ENCODE measurements at regions not wholly inside any gene's neighbourhood (a gene's known extent, or its start where the extent isn't known, plus 50 kb on each side); places are given as distances from the start of the nearest gene placed in this dataset.

DNA sequence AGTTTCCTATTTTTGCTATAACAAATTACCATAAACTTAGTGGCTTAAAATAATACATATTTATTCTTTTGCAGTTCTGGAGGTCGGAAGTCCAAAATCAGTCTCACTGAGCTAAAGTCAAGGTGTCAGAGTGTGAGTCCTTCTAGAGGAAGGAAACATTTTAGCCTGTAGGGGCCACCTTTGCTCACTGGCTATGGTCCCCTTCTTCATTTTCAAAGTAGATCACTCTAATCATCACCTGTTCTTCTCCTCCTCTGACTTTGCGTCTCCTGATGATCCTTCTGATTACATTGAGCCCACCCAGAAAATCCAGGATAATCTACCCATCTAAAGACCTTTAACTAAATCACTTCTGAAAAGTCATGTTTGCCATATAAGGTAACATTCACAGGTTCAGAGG, 534.4 kb upstream of the SALL1 start:
- TF ChIP-seq POLR2AphosphoS5 (IDR thresholded peaks at IDR 0.05; ENCODE audit: insufficient read depth in 1 of 2, low read depth in 1 of 2): no peak
- TF ChIP-seq, protein P1, sequence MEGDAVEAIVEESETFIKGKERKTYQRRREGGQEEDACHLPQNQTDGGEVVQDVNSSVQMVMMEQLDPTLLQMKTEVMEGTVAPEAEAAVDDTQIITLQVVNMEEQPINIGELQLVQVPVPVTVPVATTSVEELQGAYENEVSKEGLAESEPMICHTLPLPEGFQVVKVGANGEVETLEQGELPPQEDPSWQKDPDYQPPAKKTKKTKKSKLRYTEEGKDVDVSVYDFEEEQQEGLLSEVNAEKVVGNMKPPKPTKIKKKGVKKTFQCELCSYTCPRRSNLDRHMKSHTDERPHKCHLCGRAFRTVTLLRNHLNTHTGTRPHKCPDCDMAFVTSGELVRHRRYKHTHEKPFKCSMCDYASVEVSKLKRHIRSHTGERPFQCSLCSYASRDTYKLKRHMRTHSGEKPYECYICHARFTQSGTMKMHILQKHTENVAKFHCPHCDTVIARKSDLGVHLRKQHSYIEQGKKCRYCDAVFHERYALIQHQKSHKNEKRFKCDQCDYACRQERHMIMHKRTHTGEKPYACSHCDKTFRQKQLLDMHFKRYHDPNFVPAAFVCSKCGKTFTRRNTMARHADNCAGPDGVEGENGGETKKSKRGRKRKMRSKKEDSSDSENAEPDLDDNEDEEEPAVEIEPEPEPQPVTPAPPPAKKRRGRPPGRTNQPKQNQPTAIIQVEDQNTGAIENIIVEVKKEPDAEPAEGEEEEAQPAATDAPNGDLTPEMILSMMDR (IDR thresholded peaks at IDR 0.05): no peak
- no peak for TF ChIP-seq POLR2A (IDR thresholded peaks at IDR 0.05)
- DNase-seq (ENCODE audit: extremely low spot score in 2 of 2): no peak
- Histone ChIP-seq H3K36me3 (no peaks in the 10 kb centered on the region), H3K9me3 (no peaks in the 10 kb centered on the region), H3K27ac (no peak overlapping the region), H3K4me3 (no peak overlapping the region), H3K27me3 (no peaks in the 10 kb centered on the region), H3K4me1 (no peaks in the 10 kb centered on the region)
- intact Hi-C loops (cut with DNase I): no loop called here

DNA sequence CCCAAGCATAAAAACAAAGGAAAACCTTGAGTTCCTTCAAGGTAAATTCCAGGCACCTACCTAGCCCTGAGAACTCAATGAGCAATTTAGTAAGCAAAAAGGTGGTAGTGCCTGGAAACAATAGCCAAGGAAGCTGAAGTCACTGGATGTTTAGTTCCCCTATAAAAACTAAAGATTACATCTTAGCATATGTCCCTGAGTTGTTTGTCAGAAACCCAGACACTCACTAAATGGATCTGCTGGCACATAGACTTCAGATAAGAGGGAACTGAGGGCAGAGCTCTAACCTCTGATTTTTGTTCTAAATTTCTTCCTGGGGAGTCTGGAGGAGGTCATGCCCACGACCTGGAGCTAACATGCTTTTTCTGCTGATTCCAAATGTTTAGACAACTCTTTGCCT, 532.8 kb upstream of the SALL1 start:
- intact Hi-C loops (cut with DNase I): no loop called here
- TF ChIP-seq, protein P1 (IDR thresholded peaks at IDR 0.05): no peak
- no peak for TF ChIP-seq POLR2A (IDR thresholded peaks at IDR 0.05)
- no peak for TF ChIP-seq POLR2AphosphoS5 (IDR thresholded peaks at IDR 0.05; ENCODE audit: insufficient read depth in 1 of 2, low read depth in 1 of 2)

DNA sequence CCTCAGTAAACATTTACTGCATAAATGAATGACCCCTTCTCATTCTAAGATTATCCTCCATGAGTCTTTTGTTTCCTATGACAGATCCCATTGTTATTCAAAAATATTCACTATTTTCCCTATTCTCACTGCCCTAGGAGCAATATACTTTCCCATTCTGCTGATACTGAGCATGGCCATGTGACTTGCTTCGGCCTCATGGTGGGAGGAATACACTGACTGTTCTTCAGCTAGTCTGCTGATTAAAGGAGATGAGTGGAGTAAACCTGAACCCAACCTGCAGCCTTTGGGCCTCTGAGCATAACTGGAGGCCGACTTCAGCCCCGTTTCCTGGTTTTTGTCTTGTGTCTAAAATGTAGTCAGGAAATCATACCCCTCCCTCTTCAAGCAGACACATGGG, 531.8 kb upstream of the SALL1 start:
- intact Hi-C loops (cut with DNase I): no loop called here
- no peaks in the 10 kb centered on the region for H3K27me3 ChIP-seq

More for the DNA sequence above, 532.8 kb upstream of the SALL1 start:
- DNase-seq (ENCODE audit: extremely low spot score in 2 of 2): no peak
- Histone ChIP-seq H3K36me3 (no peaks in the 10 kb centered on the region), H3K27me3 (no peaks in the 10 kb centered on the region), H3K9me3 (no peaks in the 10 kb centered on the region), H3K27ac (no peak overlapping the region), H3K4me3 (no peak overlapping the region), H3K4me1 (no peaks in the 10 kb centered on the region)

DNA sequence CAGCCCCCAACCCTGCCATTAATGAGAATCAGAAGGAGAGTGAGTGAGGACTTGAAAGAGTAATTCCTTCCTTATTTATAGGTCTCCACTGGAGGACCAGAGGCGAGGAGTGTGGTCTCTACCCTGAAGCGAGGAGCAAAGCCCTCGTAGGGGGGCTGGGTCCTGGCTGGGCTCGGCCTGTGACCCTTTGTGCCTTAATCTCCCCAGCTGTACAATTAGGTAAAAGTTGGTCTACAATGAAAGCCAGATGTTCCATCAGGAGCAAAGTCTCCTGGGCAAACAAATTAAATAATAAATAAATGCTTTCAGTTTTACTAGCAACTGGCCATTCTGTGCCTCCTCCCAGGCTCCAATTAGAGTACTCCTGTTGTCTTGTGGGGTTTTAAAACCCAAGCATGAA, 523.5 kb upstream of the SALL1 start:
- intact Hi-C loops (cut with DNase I): no loop called here
- TF ChIP-seq, protein P1 (IDR thresholded peaks at IDR 0.05): no peak
- TF ChIP-seq POLR2A (IDR thresholded peaks at IDR 0.05) (no peak), POLR2AphosphoS5 (IDR thresholded peaks at IDR 0.05; ENCODE audit: insufficient read depth in 1 of 2, low read depth in 1 of 2) (no peak)
- no peak for DNase-seq (ENCODE audit: extremely low spot score in 2 of 2)

More for the DNA sequence above, 531.8 kb upstream of the SALL1 start:
- no peaks in the 10 kb centered on the region for H3K36me3 ChIP-seq
- no peak overlapping the region for H3K27ac ChIP-seq
- H3K4me1 ChIP-seq: no peaks in the 10 kb centered on the region
- no peak overlapping the region for H3K4me3 ChIP-seq
- H3K9me3 ChIP-seq: no peaks in the 10 kb centered on the region
- no peak for DNase-seq (ENCODE audit: extremely low spot score in 2 of 2)
- TF ChIP-seq POLR2A (IDR thresholded peaks at IDR 0.05): no peak
- no peak for TF ChIP-seq POLR2AphosphoS5 (IDR thresholded peaks at IDR 0.05; ENCODE audit: insufficient read depth in 1 of 2, low read depth in 1 of 2)

DNA sequence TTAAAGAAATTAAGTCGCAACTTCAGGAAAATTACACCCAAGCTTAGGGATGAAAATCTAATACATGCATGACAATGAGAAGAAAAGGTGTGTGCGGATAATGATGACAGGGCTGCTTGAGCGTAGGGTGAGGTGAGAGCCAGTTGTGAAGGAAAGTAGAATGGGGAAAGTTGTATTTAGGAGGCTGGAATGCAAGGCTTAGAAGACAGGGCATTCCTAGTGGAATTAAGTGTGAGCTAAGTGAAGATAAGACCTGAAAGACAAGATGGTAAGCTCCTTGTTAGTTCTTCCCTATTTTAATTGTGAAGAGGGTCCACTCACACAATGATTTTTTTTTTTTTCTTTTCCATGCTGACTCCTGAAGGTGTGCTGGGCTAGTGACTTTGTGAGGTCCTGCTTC, 519.5 kb upstream of the SALL1 start:
- no peak for DNase-seq (ENCODE audit: extremely low spot score in 2 of 2)
- H3K4me1 ChIP-seq: no peaks in the 10 kb centered on the region
- H3K4me3 ChIP-seq: no peak overlapping the region
- no peaks in the 10 kb centered on the region for H3K27me3 ChIP-seq
- no peak overlapping the region for H3K27ac ChIP-seq
- intact Hi-C loops (cut with DNase I): no loop called here
- no peak for TF ChIP-seq POLR2A (IDR thresholded peaks at IDR 0.05)
- no peak for TF ChIP-seq POLR2AphosphoS5 (IDR thresholded peaks at IDR 0.05; ENCODE audit: insufficient read depth in 1 of 2, low read depth in 1 of 2)
- TF ChIP-seq, protein P1 (IDR thresholded peaks at IDR 0.05): no peak
- no peaks in the 10 kb centered on the region for H3K36me3 ChIP-seq
- H3K9me3 ChIP-seq: no peaks in the 10 kb centered on the region

More for the DNA sequence above, 523.5 kb upstream of the SALL1 start:
- no peaks in the 10 kb centered on the region for H3K27me3 ChIP-seq
- no peaks in the 10 kb centered on the region for H3K4me1 ChIP-seq
- H3K27ac ChIP-seq: no peak overlapping the region
- H3K9me3 ChIP-seq: no peaks in the 10 kb centered on the region
- no peaks in the 10 kb centered on the region for H3K36me3 ChIP-seq
- H3K4me3 ChIP-seq: no peak overlapping the region

Data from vagina (tissue), 2 donors.